ENCODE measurements at regions not wholly inside any gene's neighbourhood (a gene's known extent, or its start where the extent isn't known, plus 50 kb on each side); places are given as distances from the start of the nearest gene placed in this dataset.

- TF ChIP-seq ZNF274 (IDR thresholded peaks at IDR 0.05; ENCODE audit: low read depth, low read length) (no peak), SUZ12 (IDR thresholded peaks at IDR 0.05; ENCODE audit: extremely low read depth, insufficient read depth, insufficient read length) (no peak), YY1 (IDR thresholded peaks at IDR 0.05; ENCODE audit: insufficient read depth, insufficient read length) (no peak)
Observed at GRCh38 chr21:22657781-22658180, 1659.6 kb downstream of the NCAM2 start.

Data from NT2/D1 (cell line).